ENCODE measurements at regions not wholly inside any gene's neighbourhood (a gene's known extent, or its start where the extent isn't known, plus 50 kb on each side); places are given as distances from the start of the nearest gene placed in this dataset.

- TF ChIP-seq REST (IDR thresholded peaks at IDR 0.05; ENCODE audit: borderline replicate concordance) (no peak), EP300 (conservative IDR thresholded peaks at IDR 0.05; ENCODE audit: poor library complexity, severe bottlenecking) (no peak), POLR2AphosphoS5 (IDR thresholded peaks at IDR 0.05) (no peak), CTCF (IDR thresholded peaks at IDR 0.05; ENCODE audit: poor library complexity, severe bottlenecking) (no peak), RAD21 (conservative IDR thresholded peaks at IDR 0.05) (no peak), EZH2 (IDR thresholded peaks at IDR 0.05; ENCODE audit: borderline replicate concordance, insufficient read depth, low read length, poor library complexity, severe bottlenecking) (no peak), TAF1 (IDR thresholded peaks at IDR 0.05; ENCODE audit: low read depth) (no peak), SMC3 (conservative IDR thresholded peaks at IDR 0.05; ENCODE audit: poor library complexity) (no peak), MXI1 (conservative IDR thresholded peaks at IDR 0.05; ENCODE audit: poor library complexity, severe bottlenecking) (no peak)
Measured at GRCh38 chr6:4354181-4354580, 218.8 kb upstream of the ECI2 start.
